DOHH2 (cell line): ENCODE measurements at regions not wholly inside any gene's neighbourhood (a gene's known extent, or its start where the extent isn't known, plus 50 kb on each side); places are given as distances from the start of the nearest gene placed in this dataset.

Experiments used
- H3F3A ChIP-seq: fragments of 200-600 bp; sonication (generic), shearing (Covaris generic); 2 replicates; pipeline ENCODE4 v1.6.0; 2016; ENCODE audit warnings: antibody characterized with exemption, mild to moderate bottlenecking; ENCODE audit not compliant: control insufficient read depth, insufficient read depth
- H3K27ac ChIP-seq: fragments of 200-600 bp; sonication (generic); 2 replicates; pipeline ENCODE4 v1.5.1; 2014; ENCODE audit warnings: low read depth, mild to moderate bottlenecking, low read length, moderate library complexity
- H3K27me3 ChIP-seq: fragments of 200-600 bp; sonication (generic); 2 replicates; pipeline ENCODE4 v1.6.1; 2014; ENCODE audit warnings: mild to moderate bottlenecking, low read length, mixed read lengths; ENCODE audit not compliant: control insufficient read depth
- H3K36me3 ChIP-seq: fragments of 200-600 bp; sonication (generic); 2 replicates; pipeline ENCODE4 v1.6.1; 2014; ENCODE audit warnings: mild to moderate bottlenecking, low read length, moderate library complexity, mixed read lengths; ENCODE audit not compliant: control insufficient read depth
- H3K4me1 ChIP-seq: fragments of 200-600 bp; sonication (generic); 2 replicates; pipeline ENCODE4 v1.6.1; 2014; ENCODE audit warnings: mild to moderate bottlenecking, low read length, mixed read lengths; ENCODE audit not compliant: control insufficient read depth
- H3K4me2 ChIP-seq: fragments of 200-600 bp; sonication (generic); 2 replicates; pipeline ENCODE4 v1.6.0; 2014; ENCODE audit warnings: mild to moderate bottlenecking, low read length, moderate library complexity
- H3K4me3 ChIP-seq: fragments of 200-600 bp; sonication (generic); 2 replicates; pipeline ENCODE4 v1.5.1; 2014; ENCODE audit warnings: mild to moderate bottlenecking, low read length, mixed read lengths
- H3K79me2 ChIP-seq: fragments of 200-600 bp; sonication (generic); 2 replicates; pipeline ENCODE4 v1.6.1; 2014; ENCODE audit warnings: mild to moderate bottlenecking, low read length, mixed read lengths; ENCODE audit not compliant: control insufficient read depth
- H3K9me2 ChIP-seq: fragments of 200-600 bp; sonication (generic); replicated peaks from 2 replicates; pipeline ENCODE4 v1.6.1; 2014; ENCODE audit warnings: mild to moderate bottlenecking, low read length, mixed read lengths; ENCODE audit not compliant: control insufficient read depth
- H3K9me3 ChIP-seq: fragments of 200-600 bp; sonication (generic); 2 replicates; pipeline ENCODE4 v1.6.1; 2014; ENCODE audit warnings: antibody characterized with exemption, low read length, mixed read lengths; ENCODE audit not compliant: control insufficient read depth, insufficient read depth
- H4K20me1 ChIP-seq: fragments of 200-600 bp; sonication (generic); 2 replicates; pipeline ENCODE4 v1.6.0; 2014; ENCODE audit warnings: low read depth, mild to moderate bottlenecking, antibody characterized with exemption, low read length, moderate library complexity; ENCODE audit not compliant: control insufficient read depth, insufficient read depth
- CTCF ChIP-seq: fragments of 200-600 bp; sonication (generic); IDR thresholded peaks from one replicate; pipeline ENCODE4 v1.5.1; 2014; ENCODE audit warnings: antibody characterized with exemption, mild to moderate bottlenecking, low read depth, low read length; ENCODE audit not compliant: poor library complexity, severe bottlenecking
- EZH2phosphoT487 ChIP-seq: fragments of 200-600 bp; sonication (generic); IDR thresholded peaks from 2 replicates; pipeline ENCODE4 v1.6.1; 2017; ENCODE audit warnings: borderline replicate concordance, mild to moderate bottlenecking, antibody characterized with exemption, low read length, moderate library complexity, mixed read lengths

GRCh38 chr9:135375001-135375400 lies 104.6 kb upstream of the PPP1R26 start:
- no peak for TF ChIP-seq EZH2phosphoT487
- Histone ChIP-seq H3K36me3 (no peaks in the 10 kb centered on the region), H3K4me3 (no peak overlapping the region), H4K20me1 (no peaks in the 10 kb centered on the region), H3K27ac (no peak overlapping the region), H3K27me3 (no peaks in the 10 kb centered on the region), H3K4me2 (no peak overlapping the region), H3K4me1 (no peaks in the 10 kb centered on the region), H3K9me2 (no peaks in the 10 kb centered on the region), H3F3A (no peaks in the 10 kb centered on the region), H3K9me3 (no peaks in the 10 kb centered on the region), H3K79me2 (no peaks in the 10 kb centered on the region)

GRCh38 chr9:135376511-135377265 lies 102.9 kb upstream of the PPP1R26 start:
- no peaks in the 10 kb centered on the region for H4K20me1 ChIP-seq
- no peaks in the 10 kb centered on the region for H3K4me1 ChIP-seq
- no peaks in the 10 kb centered on the region for H3K36me3 ChIP-seq
- no peaks in the 10 kb centered on the region for H3K9me3 ChIP-seq
- no peak overlapping the region for H3K27ac ChIP-seq
- no peaks in the 10 kb centered on the region for H3K79me2 ChIP-seq
- H3K27me3 ChIP-seq: no peaks in the 10 kb centered on the region
- H3K9me2 ChIP-seq: no peaks in the 10 kb centered on the region
- no peak for TF ChIP-seq CTCF
- no peak for TF ChIP-seq EZH2phosphoT487
- no peaks in the 10 kb centered on the region for H3F3A ChIP-seq
- no peak overlapping the region for H3K4me2 ChIP-seq
- no peak overlapping the region for H3K4me3 ChIP-seq

DNA sequence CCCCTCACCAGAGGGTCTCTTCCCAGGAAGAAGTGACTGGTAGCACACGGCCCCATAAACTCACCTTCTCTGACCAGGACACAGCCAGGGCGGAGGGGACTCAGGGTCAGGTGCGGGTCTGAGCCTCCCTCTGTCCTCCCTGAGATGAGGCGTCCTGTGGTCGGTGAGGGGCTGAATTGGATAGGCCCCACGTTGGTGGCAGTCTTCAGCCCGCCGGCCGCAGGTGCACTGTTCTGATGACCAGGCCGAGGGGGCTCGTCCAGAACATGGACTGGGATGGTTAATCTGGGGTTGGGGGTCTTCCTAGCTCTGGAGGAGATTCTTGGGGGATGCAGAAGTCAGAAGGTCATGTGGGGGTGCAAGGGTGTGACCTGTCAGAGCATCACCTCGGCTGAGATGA lies 102.2 kb upstream of the PPP1R26 start:
- TF ChIP-seq EZH2phosphoT487 (no peak), CTCF (no peak)

DNA sequence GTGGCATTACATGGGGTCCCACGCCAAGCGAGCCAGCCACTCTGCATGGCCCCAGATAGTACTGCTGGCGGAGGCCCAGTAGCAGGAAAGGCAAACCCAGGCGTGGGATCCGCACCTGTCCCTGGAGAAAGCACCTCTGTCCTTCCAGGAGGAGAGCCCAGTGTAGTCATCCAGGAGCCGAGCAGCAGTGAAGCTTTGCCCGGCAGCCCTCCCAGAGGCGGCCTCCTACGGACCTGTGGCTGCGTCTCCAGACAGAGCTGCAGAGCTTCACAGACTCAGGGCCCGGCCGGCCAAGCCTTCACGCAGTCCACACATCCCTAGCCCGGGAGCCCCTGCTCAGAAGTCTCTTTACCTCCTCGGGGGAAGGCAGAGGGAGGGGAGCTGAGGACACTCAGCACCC lies 100.8 kb upstream of the PPP1R26 start:
- H3K9me2 ChIP-seq: no peaks in the 10 kb centered on the region
- H3K9me3 ChIP-seq: no peaks in the 10 kb centered on the region
- H3K27me3 ChIP-seq: no peaks in the 10 kb centered on the region
- no peak overlapping the region for H3K4me3 ChIP-seq
- H3K4me2 ChIP-seq: no peak overlapping the region
- no peak for TF ChIP-seq EZH2phosphoT487
- no peak for TF ChIP-seq CTCF
- H4K20me1 ChIP-seq: no peaks in the 10 kb centered on the region
- no peaks in the 10 kb centered on the region for H3K79me2 ChIP-seq
- H3K27ac ChIP-seq: no peak overlapping the region
- no peaks in the 10 kb centered on the region for H3K36me3 ChIP-seq
- H3F3A ChIP-seq: no peaks in the 10 kb centered on the region
- H3K4me1 ChIP-seq: no peaks in the 10 kb centered on the region

More for the DNA sequence above, 102.2 kb upstream of the PPP1R26 start:
- no peak overlapping the region for H3K4me3 ChIP-seq
- H3K4me1 ChIP-seq: no peaks in the 10 kb centered on the region
- H3K4me2 ChIP-seq: no peak overlapping the region
- H3K36me3 ChIP-seq: no peaks in the 10 kb centered on the region
- H4K20me1 ChIP-seq: no peaks in the 10 kb centered on the region
- H3F3A ChIP-seq: no peaks in the 10 kb centered on the region
- no peaks in the 10 kb centered on the region for H3K27me3 ChIP-seq
- no peak overlapping the region for H3K27ac ChIP-seq
- H3K9me3 ChIP-seq: no peaks in the 10 kb centered on the region
- no peaks in the 10 kb centered on the region for H3K79me2 ChIP-seq
- no peaks in the 10 kb centered on the region for H3K9me2 ChIP-seq
